ENCODE measurements at regions not wholly inside any gene's neighbourhood (a gene's known extent, or its start where the extent isn't known, plus 50 kb on each side); places are given as distances from the start of the nearest gene placed in this dataset.
A peak's percentile ranks its signal among the peaks of the same experiment; 100 is the strongest.

- H3K27me3 ChIP-seq (ENCODE audit: control insufficient read depth, insufficient read depth, low read length): no peaks in the 10 kb centered on the region
- BruUV-seq (replicated peaks): no TSS peak
- no peak overlapping the region for H3K4me2 ChIP-seq (ENCODE audit: low read depth, low read length)
- H3K9me3 ChIP-seq (ENCODE audit: control insufficient read depth, insufficient read depth, low read length): 0 out of 2 replicates have a peak, but pooled peaks cover 2% of the 10 kb centered on the region
- H3K4ac ChIP-seq (ENCODE audit: low read depth, low read length): no peak overlapping the region
- H3K4me1 ChIP-seq (ENCODE audit: control insufficient read depth, insufficient read depth, low read length): no peaks in the 10 kb centered on the region
- H2BK120ac ChIP-seq (ENCODE audit: low read depth, low read length): no peak overlapping the region
- H4K91ac ChIP-seq (ENCODE audit: insufficient read depth, low read depth, low read length): no peak overlapping the region
- ChIA-PET POLR2A (ENCODE audit: unreplicated experiment) (no interaction called here), CTCF (no interaction called here)
- no peak overlapping the region for H2AFZ ChIP-seq (replicated peaks; ENCODE audit: low read length, poor library complexity)
- dilution Hi-C loops (cut with HindIII; ENCODE audit: low sequenced_read_pairs, unreplicated experiment) (no loop called here), in situ Hi-C loops (cut with MboI; ENCODE audit: low sequenced_read_pairs) (no loop called here), intact Hi-C loops (cut with micrococcal nuclease) (no loop called here)
- H3K36me3 ChIP-seq (ENCODE audit: control insufficient read depth, insufficient read depth, low read length): no peaks in the 10 kb centered on the region
- H3K27ac ChIP-seq (ENCODE audit: insufficient read depth, low read length): no peak overlapping the region
- no peak overlapping the region for H2BK5ac ChIP-seq (ENCODE audit: low read depth, low read length, poor library complexity, severe bottlenecking)
- no peak overlapping the region for H2AK5ac ChIP-seq (ENCODE audit: low read depth, low read length)
- ATAC-seq (ENCODE audit: low read depth) (no peak; the same call in 1 of the 2 replicates), DNase-seq (peak; percentile 55)
- no peak overlapping the region for H4K8ac ChIP-seq (ENCODE audit: low read depth in 2 of 2, low read length in 2 of 2)
- WGBS, 2 experiments (ENCODE audit: extremely low coverage in 2 of 2, insufficient read length in 1 of 2): no CpG with 5 or more reads among the region's 1 CpG
- no peak overlapping the region for H3K23ac ChIP-seq (ENCODE audit: low read depth, low read length)
- no peak overlapping the region for H3K9ac ChIP-seq (ENCODE audit: low read depth, low read length)
- H3K14ac ChIP-seq (replicated peaks; ENCODE audit: low read depth, low read length): no peak overlapping the region
- H3K18ac ChIP-seq (ENCODE audit: low read depth, low read length): no peak overlapping the region
- no peaks in the 10 kb centered on the region; the same call in 1 of the 2 replicates for H3K9me1 ChIP-seq (ENCODE audit: insufficient read depth, low read length)
- H3K79me1 ChIP-seq (ENCODE audit: low read depth in 1 of 2, low read length in 2 of 2): no peaks in the 10 kb centered on the region
- H2BK20ac ChIP-seq (ENCODE audit: low read depth, low read length): no peak overlapping the region
- H3K56ac ChIP-seq (ENCODE audit: extremely low read depth, insufficient read depth, low read length): no peak overlapping the region
- no peak overlapping the region for H2BK15ac ChIP-seq (ENCODE audit: low read depth, low read length)
- H3K4me3 ChIP-seq (ENCODE audit: insufficient read depth, low read depth, low read length): no peak overlapping the region
- H4K5ac ChIP-seq (ENCODE audit: low read depth, low read length): no peak overlapping the region
- H2AK9ac ChIP-seq (replicated peaks; ENCODE audit: low read depth, low read length, poor library complexity): no peak overlapping the region
- no peaks in the 10 kb centered on the region for H4K20me1 ChIP-seq (ENCODE audit: insufficient read depth, low read length)
- TF ChIP-seq MAFK (IDR thresholded peaks at IDR 0.05; ENCODE audit: low read depth, low read length): peak; percentile 59; the same call in 1 of the 2 replicates
- TF ChIP-seq CHD1 (IDR thresholded peaks at IDR 0.05; ENCODE audit: low read depth, low read length): no peak
Measured at GRCh38 chr10:36531621-36532020, 593.8 kb upstream of the ANKRD30A start.

All from IMR-90 (cell line).